ENCODE measurements at regions not wholly inside any gene's neighbourhood (a gene's known extent, or its start where the extent isn't known, plus 50 kb on each side); places are given as distances from the start of the nearest gene placed in this dataset.
"Not testable (repeated sequence)": the region's sequence is repeated elsewhere in the genome, so short reads cannot be mapped to it uniquely, and the experiment has no call there.

DNA sequence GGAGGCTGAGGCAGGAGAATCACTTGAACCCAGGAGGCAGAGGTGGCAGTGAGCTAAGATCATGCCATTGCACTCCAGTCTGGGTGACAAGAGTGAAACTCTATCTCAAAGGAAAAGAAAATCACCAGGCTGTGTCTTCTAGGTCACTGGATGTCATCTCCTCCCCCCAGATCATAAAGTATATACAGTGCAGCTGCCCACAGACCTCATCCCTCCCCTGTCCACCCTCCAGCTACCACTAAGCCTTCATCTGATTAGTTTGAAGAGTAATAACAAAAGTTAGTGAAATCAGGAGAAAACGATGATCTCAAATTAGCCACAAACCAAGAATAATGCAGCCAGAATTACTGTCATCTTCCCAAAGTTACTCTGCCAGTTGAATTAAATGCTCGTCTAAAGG, 117.2 kb downstream of the ZNF22 start:
- not testable (repeated sequence) for DNase-seq

DNA sequence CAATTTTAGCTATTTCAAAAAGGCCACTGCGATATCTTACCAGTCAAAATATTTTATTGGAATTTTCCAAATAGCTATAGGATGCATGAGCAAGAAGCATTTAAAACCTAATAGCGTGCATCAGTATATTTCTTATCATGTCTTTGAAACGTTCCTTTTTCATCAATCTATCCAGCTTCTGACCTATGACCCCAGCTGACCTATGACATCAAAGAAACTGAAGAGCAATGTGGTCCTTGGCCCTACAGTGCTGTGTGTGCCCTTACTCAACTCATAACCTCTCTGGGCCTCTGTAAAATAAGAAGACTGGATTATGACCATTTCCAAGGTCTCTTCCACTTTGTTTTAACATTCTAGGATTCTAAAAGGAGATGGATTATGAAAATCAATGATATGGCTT, 118.2 kb downstream of the ZNF22 start:
- DNase-seq: no peak

DNA sequence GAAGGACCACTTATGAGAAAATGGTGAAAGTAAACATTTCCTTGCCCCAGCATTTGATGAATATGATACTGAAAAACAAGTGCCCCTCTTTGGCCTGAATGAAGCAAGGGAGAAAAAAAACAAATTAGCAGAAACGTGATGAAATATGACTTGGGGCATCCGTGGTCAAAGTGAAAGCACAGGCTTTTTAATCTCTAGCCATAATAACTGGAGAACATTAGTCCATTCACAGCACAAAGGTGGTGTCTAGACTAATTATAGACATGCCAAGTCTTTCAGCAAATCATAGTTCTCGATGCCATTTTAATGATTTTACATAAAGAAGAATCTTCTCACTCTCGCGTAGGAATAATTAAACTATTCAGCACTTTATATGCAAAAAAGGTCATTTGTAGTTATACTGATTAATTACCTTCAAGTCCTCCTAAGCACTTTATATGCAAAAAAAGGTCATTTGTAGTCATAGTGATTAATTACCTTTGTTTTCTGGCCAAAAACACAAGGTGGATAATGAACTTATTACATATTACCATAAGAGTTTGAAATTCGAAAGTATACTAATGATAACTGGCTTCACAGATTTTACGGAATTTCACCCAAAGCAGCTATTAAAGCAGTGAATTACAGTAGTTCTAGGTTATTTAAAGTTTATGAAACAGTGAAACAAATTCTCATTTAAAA, 121.6 kb downstream of the ZNF22 start:
- not testable (repeated sequence) for DNase-seq

DNA sequence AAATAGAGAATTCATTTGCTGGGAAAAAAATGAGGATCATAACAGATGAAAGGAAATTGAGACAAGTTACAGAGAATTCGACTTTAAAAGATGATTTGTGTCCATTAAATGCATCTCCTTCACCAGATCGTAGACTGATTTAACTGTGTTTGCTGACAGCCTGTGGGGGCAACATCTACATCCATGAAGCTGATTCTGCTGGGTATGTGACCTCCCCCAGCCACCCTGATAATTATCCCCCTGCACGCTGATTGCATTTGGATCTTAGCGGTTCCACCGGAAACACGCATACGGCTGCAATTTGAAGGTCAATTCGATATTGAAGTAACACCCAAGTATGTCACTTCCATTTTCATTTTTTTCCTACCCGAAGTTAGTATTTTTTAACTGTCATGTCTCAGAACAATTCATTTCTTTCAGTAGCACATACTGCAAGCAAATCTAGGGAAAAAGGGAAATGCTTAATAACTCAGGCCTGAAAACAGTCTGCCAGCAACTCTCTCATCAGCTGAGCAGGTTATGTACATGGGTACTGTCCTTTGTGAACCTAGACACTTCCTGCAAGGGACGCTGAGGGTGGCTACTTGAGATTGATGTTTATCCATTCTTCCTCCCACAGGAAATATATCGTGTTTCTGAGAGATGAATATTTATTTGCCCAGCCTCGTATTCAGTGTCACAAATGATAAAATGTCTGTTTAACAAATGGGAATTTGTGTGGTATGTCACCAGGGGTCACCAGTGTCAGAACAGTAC, 134.9 kb downstream of the ZNF22 start:
- DNase-seq: no peak

DNA sequence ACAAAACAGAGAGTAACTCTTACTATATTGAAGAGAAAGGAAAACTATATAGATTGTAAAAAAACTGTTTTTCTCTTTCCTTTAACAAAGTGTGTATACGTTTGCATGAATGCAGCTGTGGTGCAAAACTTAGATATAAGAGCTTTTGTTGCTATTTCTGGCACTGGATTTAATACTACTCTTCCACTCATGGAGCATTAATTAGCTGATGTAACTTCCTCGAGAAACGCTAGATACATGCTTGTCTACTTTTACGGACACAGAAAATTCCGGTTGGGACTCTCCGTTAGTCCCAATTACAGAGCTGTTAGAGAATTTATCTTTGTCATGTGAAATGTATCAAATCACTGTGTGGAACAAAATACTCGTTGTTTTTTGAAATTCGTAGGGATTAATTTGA, 135.5 kb downstream of the ZNF22 start:
- DNase-seq: no peak

DNA sequence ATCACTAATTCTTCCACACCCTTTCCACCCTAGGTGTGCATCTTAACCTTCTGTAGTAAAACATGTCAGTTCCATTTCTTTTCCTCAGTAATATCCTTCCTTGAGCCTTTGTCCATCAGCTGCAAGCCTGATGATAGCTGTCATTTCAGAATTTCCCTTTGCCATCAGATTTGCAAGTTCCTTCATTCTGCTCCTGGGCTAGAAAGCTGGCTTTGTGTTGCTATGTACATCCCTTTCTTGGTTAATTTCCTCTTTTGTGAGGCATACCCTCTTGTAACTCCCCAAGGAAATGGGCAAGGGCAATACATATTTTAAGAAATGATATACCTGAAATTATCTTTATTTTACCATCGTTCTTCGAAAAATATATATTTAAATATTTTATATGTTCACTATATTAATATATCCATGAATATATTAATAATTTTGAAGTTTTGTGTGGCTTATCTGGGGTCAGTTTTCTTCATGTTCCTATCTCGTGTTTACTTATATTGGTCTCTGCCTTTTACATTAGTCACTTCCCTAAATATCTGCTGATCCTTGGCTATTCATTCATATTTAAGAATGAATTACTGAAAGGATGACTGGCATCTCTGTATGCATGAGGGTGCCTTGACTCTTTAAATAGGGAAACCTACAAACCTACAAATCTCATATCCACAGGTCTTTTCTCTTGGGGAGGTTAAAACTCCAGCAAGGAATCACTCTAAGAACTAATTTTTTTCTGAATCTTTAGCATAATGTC, 143.8 kb downstream of the ZNF22 start:
- DNase-seq: no peak

DNA sequence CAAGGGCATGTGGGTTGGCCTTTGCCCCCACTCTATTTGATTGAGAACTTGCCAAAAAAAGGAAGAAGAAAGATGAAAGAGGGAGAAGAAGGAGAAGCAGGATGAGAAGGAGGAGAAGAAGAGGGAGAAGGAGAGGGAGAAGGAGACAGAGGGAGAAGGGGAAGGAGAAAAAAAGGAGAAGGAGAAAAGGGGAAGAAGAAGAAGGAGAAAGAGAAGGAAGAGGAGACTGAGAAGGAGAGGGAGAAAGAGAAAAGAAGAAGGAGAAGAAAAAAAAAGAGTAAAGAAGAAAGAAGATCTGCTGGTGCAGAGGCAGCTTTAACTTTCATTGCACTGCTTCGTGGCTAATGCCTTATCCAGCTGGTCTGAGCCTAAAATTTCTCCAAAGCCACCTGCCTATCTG, 144.4 kb downstream of the ZNF22 start:
- DNase-seq: not testable (repeated sequence)

DNA sequence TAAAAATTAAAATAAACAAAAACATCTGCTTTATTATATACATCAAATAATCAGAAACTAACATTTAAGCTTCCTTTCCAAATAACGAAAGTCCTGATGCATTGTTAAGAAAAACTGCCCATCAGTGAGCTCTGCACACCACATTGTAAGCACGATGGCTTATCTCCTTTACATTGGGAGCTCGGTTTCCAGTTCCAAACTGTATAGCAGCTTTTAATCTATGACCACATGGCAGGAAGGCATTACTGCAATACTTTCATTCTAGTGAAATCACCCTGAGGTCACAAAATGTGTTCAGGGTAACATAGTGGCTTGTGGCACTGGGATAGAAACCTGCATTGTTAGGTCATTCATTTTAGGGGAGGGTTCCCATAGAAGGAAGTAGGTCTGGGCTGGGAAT, 146.3 kb downstream of the ZNF22 start:
- DNase-seq: no peak

DNA sequence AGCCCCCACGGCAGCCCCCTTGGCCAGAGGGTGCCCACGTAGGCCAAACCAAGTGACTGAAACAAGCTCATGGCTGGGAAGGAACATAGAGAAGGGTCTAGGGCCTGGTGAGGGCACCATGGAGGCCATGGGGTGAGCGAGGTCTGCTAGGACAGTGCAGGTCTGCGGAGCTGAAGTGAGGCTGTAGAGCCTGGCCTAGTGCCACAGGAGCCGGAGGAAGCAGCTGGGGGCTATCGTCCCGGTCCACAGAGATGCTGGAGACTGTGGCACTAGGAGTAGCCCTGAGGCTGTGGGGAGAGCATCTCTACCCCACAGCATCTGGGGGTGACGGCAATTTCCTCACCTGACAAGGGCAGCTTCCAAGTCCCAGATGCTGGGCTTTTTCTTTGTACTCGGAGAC, 150.3 kb downstream of the ZNF22 start:
- no peak for DNase-seq

DNA sequence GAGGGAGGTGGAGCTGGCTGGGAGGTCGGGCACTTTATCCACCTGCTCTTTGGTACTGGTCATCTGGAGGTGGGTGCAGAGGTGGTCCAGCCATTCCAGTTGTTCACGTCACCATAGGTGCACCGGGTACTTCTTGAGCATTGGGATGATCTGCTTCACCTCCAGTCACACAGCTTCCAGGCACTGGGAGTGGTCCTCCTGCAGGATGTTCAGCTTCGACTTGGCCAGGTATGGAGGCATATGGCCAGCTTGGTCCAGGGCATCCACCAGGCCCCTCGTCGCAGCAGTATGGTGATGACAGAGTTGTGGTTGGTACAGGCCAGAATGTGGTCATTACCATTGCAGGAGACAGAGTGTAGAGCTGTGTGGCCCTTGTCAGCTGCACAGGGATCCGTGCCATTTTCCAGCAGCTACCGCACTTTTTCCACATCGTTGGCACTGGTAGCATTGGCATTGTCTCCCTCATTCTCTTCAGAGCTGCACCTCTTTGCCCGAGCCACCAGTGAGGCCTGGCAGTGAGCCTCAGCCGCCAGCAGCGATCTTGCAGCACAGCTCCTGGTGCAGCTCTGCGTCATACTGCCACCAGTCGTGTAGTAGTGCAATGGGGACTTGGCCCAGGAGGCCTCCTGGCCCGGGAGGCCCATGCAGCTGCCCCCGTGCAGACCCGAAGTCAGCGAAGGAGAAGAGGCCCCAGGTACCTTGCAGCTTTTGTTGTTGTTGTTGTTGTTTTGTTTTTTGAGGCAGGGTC, 150.9 kb downstream of the ZNF22 start:
- DNase-seq: peak in 2 of 58 donors; percentile 7 to 8

DNA sequence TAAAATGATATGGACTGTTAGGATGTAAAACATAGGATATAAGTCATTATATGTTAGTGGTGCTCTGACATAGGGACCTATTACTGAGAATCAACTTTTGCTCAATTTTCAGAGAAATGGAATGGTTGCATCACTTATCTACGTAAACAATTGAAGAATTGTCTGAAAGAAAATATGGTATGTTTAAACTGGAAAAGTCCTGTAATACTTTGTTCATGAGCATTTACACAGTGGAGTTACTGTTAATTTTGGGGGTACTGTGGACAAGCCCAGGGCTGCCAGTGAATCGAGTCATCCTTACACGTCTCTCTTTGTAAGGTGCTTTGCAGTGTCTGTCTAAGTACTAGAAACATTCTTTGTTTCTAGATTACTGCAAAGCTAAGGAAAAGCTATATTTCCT, 152.0 kb downstream of the ZNF22 start:
- DNase-seq: no peak

DNA sequence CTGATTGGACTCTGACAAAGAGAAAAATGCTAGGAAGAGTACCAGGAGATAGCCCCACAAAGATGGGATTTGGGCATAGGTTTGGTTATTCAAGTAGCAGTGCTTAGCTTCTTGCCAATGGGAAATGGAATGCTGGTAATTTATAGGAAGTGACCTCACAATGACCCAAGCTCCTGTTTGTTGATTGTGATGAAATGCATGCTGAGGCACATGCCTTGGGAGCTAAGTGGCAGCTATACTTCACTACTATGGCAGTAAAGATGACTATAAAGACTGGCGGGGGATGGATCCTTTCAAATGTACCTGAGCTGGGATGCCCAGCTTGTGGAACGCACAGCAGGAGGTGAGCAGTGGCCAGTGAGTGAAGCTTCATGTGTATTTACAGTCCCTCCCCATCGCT, 153.8 kb downstream of the ZNF22 start:
- DNase-seq: no peak

DNA sequence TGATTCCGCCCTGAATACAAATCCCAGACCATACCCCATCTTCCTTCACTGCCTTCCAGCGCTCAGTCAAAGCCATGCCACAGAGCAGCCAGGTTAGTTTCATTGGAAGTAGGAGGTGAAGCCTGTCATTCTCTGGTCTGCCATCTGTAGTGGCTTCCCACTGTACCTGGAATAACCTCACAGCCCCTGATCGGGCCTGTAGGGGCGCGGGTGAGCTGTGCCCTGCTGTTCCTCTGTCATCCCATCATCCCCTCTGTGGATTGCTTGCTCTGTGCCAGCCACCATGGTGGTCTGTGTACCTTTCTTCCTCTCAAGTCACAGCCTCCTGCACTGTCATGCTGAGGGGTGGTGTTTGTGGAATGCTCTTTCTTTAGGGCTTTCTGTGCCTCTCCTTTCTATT, 155.1 kb downstream of the ZNF22 start:
- DNase-seq: no peak

DNA sequence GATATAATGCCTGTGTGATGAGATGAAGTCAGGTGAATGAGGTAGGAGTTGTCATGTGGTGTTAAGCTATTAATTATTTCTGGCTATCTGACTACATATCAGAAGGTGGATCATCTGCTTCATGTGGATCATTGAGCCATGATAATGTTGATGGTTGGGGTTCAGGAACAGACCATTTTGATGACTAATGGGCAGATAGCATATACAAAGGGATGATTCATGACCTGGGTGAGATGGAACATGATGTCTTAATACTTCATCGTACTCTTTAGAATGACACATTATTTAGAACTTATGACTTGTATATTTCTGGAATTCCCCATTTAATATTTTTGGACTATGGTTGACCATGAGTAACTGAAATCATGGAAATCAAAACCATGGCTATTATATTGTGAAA, 155.1 kb downstream of the OR13A1 start:
- no peak for DNase-seq

DNA sequence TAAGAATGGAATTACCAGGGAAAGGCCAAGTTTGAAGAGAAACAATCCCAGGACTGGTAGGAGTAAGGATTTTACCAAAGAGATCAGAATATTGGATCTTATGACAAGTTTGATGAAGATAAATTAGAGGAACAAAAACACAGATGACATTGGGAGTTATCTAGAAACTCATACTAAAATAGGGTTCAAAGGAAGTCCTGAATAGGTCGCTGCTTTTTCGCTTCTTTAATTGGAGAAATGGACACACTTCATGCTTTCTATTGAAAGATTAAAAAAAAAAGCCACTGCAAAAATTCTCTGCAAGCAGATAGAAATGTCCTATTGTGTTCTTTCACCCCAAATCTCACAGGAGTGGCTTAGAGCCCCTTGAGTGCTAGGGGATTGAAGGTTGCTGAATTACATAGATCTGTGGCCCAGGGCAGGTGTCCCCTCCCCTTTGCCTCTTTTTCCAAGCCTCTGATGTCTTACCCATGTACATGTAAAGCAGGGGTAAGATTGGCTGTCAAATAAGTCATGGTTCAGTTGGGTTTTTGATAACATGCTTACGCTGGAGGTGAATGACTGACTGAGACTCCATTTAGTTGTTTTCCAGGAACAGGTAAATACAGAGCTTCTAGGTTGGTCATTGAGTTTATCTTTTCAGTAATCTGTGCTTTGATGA, 152.0 kb downstream of the OR13A1 start:
- no peak for DNase-seq

DNA sequence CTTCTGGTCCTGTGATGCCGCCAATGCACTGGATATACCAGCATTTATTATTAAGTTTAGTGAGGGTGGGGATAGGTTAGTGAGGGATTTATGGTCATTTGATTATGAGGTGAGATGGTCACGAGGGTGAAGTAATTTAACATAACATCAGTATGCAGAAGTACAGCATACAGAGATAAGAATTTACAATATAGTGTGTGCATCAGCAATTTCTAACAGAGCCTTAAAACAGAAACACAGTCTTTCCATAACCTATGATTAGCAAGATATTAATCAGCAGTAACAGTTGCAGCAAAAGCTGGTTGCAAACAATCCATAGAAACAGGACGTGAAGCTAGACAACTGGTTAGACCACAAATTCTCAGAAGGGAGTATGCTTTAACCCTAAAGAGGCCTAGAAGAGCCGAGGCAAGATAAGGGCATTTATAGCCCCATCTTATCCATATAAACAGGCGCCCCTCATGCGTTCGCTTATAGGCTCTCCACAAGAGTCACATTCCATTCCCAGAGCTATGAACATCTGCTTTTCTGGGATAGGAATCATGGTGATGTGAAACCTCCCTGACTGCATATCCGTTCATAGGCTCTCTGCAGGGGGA, 139.8 kb downstream of the OR13A1 start:
- not testable (repeated sequence) for DNase-seq

DNA sequence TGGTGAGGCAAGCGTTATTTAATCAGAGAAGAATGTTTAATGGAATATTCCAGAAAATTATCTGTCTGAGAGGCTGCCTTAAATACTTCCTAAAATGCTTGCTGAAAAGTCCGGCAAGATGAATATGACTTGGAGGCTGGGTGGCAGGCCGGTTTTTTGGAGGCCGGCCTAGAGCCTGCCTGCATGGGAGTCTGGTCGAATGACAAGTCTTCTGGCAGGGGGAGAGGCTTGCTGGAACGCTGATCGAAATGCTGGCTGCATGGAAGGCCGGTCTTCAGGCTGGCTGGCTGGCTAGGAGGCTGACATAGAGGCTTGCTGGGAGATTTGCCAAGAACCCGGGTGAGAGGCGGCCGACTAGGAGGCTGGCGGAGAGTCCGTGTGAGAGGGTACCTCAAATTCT, 135.7 kb downstream of the OR13A1 start:
- DNase-seq: peak in 3 of 58 donors; percentile 1 to 32 (median 18)

DNA sequence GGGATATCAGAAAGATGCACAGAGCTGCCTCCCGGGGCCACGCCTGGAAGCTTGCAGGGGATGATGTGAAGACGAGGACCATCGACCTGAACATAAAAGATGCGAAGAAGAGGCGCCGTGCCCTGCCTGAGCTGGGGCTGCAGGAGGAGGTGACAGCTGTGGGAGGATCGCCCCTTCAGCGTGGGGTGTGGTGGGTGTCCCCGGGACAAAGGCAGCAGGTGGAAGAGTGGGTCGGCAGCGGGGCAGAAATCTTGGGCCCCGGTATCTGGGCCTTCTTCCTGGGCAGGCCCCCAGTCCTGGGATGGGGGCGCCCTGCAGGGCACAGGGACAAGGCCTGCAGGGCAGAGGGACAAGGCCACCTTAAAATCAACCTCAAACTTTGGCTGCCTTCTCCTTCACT, 134.9 kb downstream of the OR13A1 start:
- no peak for DNase-seq

DNA sequence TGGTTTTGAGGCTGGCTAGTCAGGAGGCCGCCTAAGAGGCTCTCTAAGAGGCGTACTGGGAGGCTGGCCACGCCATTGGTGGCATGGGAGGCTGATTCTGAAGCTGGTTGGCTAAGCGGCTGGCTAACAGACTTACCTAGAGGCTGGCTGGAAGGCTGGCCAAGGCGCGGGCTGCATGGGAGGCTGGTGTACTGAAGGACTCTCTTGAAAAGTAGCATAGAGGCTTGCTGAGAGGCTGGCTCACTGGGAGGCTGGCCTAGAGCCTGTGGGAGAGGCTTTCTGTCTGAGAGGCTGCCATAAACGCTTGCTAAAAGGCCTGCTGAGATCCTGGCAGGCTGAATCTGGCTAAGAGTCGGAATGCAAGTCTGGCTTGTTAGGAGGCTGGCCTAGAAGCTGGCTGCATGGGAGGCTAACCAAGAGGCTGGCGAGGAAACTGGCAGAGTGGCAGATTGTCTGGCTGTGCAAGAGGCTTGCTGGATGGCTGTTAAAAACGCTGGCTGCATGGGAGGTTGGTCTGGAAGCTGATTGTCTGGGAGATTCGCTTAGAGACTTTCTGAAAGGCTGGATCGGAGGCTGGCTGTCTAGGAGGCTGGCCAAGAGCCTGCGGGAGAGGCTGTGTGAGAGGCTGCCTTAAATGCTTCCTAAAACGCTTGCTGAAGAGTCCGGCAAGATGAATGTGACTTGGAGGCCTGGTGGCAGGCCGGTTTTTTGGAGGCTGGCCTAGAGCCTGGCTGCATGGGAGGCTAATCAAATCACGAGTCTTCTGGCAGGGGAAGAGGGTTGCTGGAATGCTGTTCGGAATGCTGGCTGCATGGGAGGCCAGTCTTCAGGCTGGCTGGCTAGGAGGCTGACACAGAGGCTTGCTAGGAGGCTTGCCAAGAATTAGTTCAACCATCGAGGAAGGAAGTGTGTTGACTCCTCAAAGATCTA, 134.2 kb downstream of the OR13A1 start:
- DNase-seq: peak in 1 of 58 donors; percentile 9

DNA sequence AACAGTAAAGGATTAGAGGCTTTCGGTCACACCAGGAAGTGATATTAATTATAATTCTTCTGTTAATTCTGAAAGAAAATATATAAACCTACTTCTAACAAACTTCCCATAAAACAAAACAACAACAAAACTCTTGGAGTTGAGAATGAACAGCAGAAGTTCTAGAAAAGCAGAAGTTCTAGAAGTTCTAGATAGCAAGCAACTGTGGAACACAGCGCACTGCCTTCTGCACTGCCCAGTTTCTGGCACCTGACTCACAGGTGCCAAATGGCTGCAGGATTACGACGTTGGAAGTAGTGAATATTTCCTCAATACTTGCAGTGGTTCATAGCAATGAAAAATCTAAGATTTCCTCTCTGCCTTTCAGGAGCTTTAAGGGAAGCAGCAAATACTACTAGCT, 132.2 kb downstream of the OR13A1 start:
- DNase-seq: no peak
